LHCN-M2 (cell line): ENCODE measurements at regions not wholly inside any gene's neighbourhood (a gene's known extent, or its start where the extent isn't known, plus 50 kb on each side); places are given as distances from the start of the nearest gene placed in this dataset.

Experiments used
- DNase-seq: peaks from one replicate; pipeline ENCODE4 v3.0.0-alpha.2; 2012; ENCODE audit warnings: low read depth

DNA sequence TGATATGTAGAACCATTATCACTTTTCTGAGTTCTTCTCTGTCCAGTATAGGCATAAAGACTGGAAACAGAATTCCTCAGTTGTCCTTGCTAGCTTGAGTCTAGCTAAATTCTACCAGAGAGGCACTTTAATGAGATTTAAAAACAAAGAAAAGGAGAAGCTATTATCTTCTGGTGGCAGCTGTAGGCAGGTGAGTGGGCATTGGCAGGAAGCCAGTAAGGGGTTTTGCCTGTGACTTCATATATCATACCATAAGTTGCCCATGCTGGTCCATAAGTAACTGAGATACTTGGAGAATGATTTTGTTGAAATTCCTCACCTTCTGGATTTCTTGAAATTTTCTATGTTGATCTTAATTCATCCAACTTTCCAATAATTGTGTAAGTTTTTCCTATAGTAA is 402.3 kb upstream of the TGFBR2 start:
- DNase-seq, result no peak

DNA sequence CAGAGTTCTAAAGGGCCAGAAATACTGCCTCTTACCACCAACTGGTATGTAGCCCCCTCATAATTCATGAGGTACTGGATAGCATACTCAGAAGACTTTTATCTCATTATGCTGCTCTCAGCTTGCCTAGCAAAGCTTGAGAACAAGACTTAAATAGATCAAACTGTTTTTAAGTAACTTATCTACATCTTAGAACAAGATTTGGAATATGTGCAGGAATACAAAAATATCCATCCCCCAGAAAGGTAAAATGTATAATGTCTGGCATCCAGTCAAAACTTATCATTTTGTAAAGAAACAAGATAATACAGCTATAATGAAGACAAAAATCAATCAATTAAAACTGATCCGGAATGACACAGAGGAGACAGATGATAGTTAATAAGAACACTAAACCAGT is 400.4 kb upstream of the TGFBR2 start:
- DNase-seq, result no peak

DNA sequence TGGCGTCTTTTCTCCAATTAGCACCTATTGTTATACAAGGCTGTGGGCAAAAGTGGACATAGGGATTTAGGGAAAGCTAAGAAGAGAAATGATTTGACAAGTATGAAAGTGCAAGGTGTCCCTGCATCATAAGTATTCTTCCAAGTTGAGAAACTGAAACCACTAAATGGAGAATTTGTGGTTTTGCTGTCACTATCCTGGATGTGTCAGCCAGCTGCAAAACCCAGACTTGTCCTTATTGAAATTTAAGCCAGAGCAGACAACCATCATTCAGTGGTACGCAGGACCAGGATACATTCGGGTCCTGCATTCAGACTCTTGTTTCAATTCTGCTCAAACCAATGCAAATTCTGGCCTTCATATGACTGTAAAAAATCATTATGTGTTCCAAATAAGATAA is 384.8 kb upstream of the TGFBR2 start:
- DNase-seq, result peak; percentile 91

DNA sequence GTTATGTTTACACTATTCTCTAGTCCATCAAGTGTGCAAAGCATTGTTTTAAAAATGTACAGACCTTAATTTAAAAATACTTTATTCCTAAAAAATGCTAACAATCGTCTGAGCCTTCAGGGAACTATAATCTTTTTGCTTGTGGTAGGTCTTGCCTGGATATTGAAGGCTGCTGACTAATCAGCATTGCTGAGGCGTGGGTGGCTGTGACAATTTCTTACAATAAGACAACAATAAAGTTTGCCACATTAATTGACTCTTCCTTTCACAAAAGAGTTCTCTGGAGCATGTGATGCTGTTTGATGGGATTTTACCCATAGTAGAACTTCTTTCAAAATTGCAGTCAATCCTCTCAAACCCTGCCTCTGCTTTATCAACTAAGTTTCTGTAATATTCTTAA is 384.0 kb upstream of the TGFBR2 start:
- peak; percentile 73 for DNase-seq

DNA sequence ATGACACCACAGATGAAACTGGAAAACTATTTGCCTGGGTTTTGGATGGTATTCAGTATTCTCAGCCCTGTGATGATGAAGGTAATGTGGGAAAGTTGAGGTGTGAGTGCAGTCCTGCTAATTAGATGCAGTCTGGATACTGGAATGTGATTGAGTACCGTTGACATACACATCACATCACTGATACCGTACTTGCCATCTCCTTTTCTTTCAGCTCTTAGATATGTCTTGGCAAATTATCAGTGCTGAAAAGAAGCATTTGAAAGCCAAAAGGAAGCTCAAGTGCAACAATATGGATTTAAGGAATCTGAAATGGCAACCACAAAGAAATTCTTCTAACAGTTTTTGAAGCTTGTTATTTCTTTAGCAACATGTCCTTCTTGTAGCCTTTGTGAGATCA is 381.4 kb upstream of the TGFBR2 start:
- no peak for DNase-seq

DNA sequence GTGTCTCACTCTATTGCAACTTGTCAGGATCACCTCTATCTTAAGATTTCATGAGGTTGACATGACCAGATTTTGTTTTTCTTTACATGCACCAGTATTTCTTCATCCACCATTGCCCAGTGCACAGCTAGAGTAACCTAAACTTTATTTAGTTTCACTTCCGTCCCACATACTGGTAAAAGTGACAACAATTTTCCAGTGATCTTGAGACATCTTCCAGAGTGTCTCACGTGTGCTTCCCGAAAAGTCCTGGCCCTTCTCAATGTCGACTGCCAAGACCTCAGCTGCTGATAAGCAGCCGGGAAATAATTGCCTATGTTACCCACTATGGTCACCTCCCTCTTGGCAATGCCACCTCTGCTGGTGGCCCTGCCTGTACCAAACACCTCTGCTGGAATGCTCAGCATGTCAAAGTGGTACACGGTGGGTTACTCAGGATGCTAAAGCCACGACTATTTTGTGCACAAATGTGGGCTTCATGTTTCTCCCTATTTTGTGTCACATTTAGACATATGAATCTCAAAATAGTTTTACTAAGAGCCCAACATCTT is 379.7 kb upstream of the TGFBR2 start:
- DNase-seq, result no peak

DNA sequence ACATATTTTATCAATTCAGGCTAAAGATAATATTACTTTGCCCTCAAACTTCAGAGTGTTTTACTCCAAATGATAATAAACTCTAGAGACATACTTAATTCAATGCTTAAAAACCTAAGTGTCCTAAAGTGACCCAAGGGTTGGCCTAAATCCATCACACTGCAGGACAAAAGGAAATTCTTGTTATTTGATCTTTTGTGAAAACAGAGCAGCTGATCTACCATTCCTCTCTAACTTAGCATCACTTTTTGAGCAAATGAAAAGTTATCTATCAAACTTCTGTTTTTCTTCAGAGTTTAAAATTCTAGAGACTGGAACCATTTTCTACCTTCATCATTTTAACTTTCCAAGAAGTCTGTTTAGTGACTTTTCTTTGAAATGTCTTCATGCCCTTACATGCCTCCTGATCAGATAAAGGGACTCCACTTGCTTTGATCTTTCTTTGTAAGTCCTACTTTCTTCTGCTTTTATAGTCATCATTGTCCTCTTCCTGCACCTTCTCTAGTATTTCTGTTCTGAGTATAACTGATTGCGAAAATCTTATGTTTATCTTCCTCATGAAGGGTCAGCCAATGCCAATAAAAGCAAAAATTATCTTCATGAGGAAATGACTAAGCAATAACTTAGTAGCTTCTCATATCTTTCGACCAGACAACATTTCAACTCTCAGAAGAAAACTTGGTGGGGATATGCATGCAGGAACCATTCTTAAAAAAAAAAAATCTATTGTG is 378.7 kb upstream of the TGFBR2 start:
- peak; percentile 94 for DNase-seq

DNA sequence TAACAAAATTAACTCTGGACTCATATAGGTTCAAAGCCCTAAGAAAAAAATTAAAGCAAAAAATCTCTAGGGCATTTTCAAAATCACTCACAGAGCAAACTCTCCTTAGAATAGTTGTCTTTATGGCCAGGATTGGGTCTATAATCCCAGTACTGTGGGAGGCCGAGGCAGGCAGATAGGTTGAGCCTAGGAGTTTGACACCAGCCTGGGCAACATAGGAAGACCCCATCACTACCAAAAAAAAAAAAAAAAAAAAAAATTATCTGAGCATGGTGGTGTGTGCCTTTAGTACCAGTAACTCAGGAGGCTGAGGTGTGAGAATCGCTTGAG is 378.1 kb upstream of the TGFBR2 start:
- no peak for DNase-seq

DNA sequence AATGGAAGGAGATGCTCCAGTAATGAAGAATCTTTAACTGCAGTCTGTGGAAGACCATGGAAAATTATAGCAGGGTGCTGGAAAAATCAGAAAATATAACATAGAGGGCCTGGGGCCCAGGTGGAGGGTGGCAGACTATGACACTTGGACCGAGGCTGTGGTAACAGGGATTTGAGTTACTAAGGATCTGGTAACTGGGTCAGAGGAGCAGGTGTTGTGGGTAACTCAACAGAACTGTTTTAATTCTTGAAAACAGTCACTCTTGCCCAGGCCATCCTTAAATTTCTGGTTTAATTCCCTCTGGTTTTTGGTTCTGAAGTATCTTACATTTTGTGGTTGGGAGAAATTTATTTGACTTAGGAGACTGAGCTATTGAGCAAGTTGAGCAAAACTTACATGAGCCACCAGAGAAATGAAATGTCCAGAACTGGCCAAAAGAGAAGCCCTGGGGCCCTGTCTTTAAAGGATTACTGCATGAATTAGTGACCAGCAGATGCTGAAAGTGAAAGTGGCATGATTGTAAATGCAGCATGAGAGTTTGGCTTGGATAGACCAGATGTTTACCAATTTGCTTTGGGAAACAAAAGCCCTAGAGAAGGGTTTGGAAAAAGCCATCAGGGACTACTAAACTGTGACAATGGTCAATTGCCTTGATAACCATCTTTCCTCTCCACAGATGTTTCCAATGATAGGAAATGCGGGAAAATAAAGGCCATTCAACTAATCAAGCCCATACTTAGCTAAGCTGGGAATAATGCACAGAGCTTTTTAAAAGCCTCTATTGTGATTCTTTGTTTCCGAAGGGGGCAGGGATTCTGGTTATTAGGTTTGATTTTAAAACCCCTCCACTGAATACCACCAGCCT is 374.9 kb upstream of the TGFBR2 start:
- peak; percentile 92 for DNase-seq

DNA sequence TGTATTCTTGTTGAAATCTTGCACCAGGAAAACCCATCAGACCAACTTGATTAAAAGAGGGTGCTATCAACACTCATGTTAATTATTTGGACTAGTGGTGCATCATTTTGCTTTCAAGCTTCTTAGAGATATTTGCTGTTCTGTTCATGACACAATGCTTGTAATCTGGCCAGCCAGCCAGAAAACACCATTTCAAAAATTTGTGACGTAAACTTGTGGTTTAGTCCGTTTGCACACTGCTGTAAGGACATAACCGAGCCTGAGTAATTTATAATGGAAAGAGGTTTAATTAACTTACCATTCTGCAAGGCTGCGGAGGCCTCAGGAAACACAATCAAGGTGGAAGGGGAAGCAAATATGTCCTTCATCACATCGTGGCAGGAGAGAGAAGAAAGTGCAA is 374.3 kb upstream of the TGFBR2 start:
- peak; percentile 92 for DNase-seq

DNA sequence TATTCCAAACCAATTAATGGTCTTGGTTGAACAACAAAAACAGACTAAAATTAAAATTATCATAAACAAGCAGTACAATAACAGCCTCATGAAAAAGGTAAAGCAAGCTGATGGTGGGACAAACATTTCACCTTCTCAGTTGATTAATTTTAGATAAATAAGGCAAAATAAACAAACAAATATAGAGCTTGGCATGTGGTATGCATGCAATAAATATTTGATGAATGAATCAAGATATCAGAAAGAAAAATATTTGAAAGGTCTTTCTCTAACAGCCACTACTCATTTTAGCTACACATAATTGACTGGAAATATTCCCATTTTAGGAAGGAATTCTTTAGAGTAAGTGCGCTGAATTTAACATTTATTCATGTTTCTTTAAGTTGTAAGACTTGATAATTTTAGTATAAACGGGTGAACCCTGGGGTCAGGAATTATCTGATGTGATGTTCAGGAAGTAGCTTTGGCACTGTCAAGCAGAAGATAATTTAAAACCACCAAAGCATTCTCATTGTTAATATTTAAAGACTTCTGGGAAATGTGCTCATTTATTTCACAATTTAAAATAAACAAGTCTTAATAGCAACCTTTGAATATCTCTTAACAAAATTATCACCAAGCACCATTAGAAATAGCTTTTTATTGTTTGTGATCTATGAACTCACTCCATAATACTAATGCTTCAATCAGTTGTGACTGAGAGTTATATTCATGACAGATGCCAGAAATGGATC is 372.3 kb upstream of the TGFBR2 start:
- no peak for DNase-seq

DNA sequence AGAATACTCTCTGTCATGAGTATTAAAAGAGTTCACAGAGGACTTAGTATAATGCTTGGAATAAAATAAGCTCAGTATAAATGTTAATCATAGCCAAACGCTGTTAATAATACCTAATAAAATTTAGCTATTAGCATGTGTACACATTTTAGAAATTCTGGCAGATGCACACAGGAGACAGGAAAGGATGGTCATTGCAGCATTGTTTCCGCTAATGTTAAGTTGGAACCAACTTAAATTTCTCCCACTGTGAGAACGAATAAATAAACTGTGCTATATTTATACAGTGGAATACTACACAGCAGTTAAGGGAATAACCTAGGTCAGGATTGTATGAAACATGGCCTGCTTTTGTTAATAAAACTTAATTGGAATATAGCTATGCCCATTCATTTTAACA is 370.4 kb upstream of the TGFBR2 start:
- no peak for DNase-seq

DNA sequence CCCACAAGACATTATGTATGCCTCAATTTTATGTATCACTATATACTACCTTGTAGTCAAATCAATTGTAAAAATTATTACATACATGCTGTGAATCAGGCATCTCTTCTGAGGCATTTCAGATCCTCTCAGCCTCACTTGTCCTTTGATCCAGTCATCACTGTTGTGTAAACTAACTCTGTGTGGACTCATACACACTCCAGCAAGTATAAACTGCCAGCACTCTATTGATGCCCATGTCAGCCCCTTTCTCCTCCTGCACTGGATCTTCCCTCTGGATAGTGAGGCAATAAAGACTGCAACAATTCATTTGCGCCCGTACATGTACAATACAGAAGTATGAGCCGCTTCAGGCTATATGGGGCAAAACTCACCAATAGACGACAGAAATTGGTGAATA is 364.7 kb upstream of the TGFBR2 start:
- no peak for DNase-seq

DNA sequence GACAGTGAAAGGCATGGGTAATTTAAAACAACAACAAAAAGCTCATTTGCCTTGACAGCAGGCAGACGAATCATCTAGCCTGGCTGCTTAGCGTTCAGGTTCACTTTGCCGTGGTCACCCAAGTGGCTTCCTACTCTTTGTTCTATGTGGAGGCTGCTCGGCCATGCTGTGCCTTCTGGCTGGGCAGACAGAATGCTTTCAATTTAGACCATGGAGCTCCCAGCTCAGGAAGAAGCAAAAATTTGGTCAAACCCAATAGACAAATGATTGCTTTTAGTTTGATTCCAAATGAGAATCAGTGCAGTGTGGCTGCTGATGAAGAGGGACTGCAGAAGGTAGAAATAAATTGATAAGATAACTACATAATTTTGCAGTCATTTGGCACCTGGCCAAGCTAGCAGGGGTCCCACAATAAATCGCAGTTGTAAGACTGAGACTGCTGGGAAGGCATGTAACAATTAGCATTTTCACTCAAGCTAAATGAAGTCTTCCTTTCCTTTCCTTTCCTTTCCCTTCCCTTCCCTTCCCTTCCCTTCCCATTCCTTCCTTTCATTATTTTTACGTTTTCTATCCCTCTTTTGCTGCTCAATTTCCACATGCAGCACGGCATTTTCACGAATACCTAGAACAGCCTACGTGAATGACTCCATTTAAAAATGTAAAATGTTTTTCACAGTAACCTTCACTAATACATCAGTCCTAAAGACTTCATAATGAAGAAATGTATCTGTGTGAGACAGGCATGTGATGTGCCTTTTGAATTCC is 360.4 kb upstream of the TGFBR2 start:
- no peak for DNase-seq

DNA sequence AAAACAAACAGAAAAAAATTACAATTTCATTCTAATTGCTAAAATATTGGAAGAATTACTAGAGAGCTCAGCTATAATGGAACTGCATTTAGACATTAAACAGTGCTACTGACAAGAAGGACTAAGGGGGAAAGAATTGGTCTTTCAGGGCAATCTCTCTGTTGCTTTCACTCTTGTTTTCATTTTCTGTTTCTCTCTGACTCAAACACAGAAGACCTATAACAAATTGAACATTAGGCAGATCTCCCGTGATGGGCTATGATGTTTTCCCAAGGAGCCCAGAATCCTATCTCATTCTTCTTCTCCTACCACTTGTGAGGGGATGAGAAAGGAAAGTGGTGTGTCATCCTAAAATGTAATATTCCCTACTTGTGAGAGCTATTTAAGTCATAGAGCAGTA is 358.0 kb upstream of the TGFBR2 start:
- no peak for DNase-seq

DNA sequence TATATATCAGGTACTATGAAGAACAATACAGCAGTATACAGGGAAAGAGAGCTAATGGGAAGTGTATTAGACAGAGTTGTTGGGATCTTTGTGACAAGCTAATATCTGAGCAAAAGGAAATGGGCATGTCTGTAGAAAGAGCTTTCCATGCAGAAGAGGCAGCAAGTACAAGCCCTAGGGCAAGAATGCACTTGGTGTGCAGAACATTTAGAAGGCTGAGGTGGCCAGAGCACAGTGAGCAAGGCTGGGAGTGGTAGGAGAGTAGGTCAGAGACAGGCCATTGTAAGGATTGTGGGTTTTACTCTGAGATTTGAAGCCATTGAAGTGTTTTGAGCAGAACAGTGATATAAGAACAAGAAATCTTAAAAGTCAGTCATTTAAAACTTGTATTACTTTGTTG is 353.9 kb upstream of the TGFBR2 start:
- DNase-seq, result no peak

DNA sequence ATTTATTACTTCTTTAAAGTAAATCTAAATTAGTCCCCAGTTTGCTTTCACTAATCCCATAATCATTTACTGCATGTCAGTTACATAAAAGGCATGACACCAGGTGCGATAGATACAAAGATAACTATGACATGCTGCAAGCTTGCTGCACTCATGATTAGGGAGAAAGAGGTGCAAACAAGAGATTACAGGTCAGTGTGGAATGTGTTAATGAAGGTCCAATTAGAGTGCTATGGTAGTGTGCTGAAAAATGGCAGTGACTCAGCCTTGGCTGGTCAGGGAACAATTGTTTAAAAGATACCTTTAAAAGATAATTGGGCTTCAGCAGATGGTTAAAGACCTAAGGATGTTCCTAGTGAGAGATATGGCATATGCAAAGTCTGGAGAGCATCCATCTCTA is 352.6 kb upstream of the TGFBR2 start:
- no peak for DNase-seq

DNA sequence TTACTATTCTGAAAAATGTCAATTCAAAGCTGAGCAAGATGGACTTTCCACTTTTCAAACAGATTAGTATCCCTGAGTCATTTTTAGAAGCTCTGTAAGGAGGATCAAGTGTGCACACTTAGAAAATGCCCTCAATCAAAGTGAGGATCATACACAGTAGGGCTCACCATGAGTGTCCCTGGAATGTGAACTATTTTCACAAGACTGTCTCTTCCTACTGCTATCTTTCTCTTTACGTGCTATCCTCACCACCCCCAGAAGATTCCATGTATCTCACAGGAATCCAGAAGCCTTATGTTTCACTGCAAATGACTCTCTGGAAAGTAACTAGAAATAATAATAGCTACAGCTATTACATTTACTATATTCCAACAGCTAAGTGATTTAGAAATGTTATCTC is 349.9 kb upstream of the TGFBR2 start:
- no peak for DNase-seq

DNA sequence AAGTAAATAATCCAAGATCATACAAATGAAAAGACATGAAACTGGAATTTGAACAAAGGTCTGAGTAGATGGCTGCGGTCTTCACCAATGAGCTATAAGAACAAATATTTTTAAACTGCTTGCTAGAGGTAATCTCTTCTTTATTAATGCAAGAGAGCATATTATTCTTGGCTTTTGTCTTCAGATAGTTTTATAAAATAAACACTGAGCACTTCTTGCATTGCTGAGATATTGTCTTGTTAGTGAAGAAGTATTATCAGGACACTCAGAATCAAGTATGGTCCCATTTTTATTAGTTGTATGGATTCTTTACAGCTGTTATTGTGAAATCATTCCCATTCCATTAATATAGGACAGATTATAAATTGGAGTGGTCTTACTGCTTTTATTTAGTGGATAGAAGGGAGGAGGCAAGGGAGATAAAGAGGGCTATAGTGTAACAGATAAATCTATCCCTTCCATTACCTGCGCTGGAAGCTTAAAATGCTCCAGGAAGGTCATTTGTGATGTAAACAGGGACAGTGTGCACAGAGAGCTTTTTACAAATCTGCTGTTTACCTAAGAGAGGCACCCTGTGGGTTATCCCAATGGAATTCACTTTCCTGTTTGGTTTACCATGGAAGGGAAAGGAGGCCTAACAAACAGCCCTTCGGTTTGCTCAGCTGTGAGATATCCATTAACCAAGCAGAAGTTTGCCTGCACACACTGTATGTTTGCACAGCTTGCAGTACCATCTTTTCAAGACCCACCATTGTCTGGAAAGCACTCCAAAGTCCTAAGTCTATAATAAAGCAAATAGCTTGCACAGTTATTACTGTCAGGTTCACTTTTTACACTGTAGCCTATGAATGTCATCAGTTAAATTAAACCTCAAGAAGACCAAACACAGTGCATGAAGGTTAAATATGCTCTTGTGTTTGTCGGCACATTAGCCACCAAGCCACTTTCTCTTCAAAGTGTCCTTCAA is 347.7 kb upstream of the TGFBR2 start:
- DNase-seq, result peak; percentile 31

DNA sequence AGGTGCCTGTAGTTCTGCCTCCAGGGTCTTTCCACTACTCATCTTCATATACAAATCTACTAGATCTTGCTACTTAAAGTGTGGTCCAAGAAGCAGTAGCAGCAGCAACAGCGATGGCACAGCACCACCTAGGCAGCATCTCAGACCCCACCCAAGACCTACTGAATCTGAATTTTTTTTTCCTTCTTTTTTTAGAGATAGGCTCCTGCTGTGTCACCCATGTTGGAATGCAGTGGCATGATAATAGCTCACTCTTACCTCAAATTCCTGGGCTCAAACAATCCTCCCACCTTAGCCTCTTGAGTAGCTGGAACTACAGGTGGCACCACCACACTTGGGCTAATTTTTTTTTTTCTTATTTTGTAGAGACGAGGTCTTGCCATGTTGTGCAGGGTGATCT is 346.7 kb upstream of the TGFBR2 start:
- DNase-seq, result no peak
